Smooth muscle cell (in vitro differentiated cells): ENCODE measurements at regions not wholly inside any gene's neighbourhood (a gene's known extent, or its start where the extent isn't known, plus 50 kb on each side); places are given as distances from the start of the nearest gene placed in this dataset.

ENCODE experiments used
- DNase-seq: peaks from one replicate; lab custom pipeline; 2025; ENCODE audit not compliant: unreplicated experiment; lab: John Stamatoyannopoulos, UW
- H2AFZ ChIP-seq: fragments of 200-600 bp; sonication (generic); 2 replicates; pipeline ENCODE4 v1.6.0; 2016; ENCODE audit warnings: antibody characterized with exemption, low read depth, mild to moderate bottlenecking
- H3F3A ChIP-seq: fragments of 200-600 bp; sonication (generic); 2 replicates; pipeline ENCODE4 v1.6.0; 2017; ENCODE audit warnings: antibody characterized with exemption, low read depth
- H3K27ac ChIP-seq: fragments of 200-600 bp; sonication (generic); 2 replicates; pipeline ENCODE4 v1.5.1; 2016; ENCODE audit warnings: low read depth, mild to moderate bottlenecking
- H3K27me3 ChIP-seq: fragments of 200-600 bp; sonication (generic); 2 replicates; pipeline ENCODE4 v1.6.1; 2016; ENCODE audit warnings: low read depth, mild to moderate bottlenecking
- H3K36me3 ChIP-seq: fragments of 200-600 bp; sonication (generic); 2 replicates; pipeline ENCODE4 v1.5.1; 2016; ENCODE audit warnings: low read depth
- H3K4me1 ChIP-seq: fragments of 200-600 bp; sonication (generic); 2 replicates; pipeline ENCODE4 v1.5.1; 2016; ENCODE audit warnings: low read depth
- H3K4me2 ChIP-seq: fragments of 200-600 bp; sonication (generic); 2 replicates; pipeline ENCODE4 v1.6.0; 2016; ENCODE audit warnings: mild to moderate bottlenecking
- H3K4me3 ChIP-seq: fragments of 200-600 bp; sonication (generic); 2 replicates; pipeline ENCODE4 v1.5.1; 2016; ENCODE audit warnings: mild to moderate bottlenecking
- H3K79me2 ChIP-seq: fragments of 200-600 bp; sonication (generic); 2 replicates; pipeline ENCODE4 v1.6.0; 2016; ENCODE audit warnings: low read depth, mild to moderate bottlenecking
- H3K9ac ChIP-seq: fragments of 200-600 bp; sonication (generic); 2 replicates; pipeline ENCODE4 v1.6.0; 2016; ENCODE audit warnings: low read depth
- H3K9me3 ChIP-seq: fragments of 200-600 bp; sonication (generic); replicated peaks from 2 replicates; pipeline ENCODE4 v1.5.1; 2016; ENCODE audit warnings: low read depth
- H4K20me1 ChIP-seq: fragments of 200-600 bp; sonication (generic); 2 replicates; pipeline ENCODE4 v1.6.0; 2016; ENCODE audit warnings: low read depth
- WGBS: methylation state at CpG from one replicate; pipeline ENCODE4 v1.1.7; 2016; ENCODE audit warnings: low lambda C conversion rate; 5-methylcytosine and 5-hydroxymethylcytosine counted together
- TF ChIP-seq, protein P1 (sequence below): fragments of 200-600 bp; sonication (generic); IDR thresholded peaks from 2 replicates; pipeline ENCODE4 v1.5.1; 2017; ENCODE audit warnings: borderline replicate concordance, mild to moderate bottlenecking, antibody characterized with exemption; ENCODE audit not compliant: insufficient read depth, poor library complexity, severe bottlenecking

DNA sequence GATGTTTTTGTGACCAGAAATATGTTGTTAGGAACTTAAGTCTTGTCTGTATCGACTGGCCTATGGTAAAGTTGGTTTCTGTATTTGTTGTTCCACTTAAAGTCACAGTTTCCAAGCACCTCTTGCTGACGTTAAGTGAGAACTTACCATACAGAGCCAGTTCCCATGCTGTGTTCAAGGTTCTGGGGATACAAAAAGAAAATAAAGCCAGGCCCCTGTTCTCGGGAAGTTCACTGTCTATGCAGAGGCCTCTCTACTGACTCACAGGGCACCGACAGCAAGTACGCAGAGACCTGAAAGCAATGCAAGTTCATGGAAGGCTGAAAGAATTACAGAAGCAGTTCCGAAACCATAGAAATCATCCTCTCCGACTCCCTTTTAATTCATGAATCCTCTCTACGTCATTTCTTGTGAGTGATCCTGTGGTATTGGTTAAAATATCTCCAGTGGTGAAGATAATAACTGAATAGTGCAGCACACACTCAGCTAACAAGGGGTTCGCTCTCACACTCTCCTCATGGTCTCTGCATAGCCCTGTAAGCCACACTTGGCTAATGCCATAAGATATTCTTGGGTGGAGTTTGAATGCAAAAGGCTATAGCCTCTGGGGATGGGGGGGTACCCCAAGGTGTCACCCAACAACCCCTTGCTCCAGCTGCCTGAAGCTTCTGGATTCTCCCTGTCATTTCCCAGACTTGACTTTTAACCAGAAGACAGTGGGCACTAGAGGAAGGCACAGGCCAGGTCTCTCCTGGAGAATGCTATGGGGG, 91.2 kb upstream of the EXOC2 start:
- H3F3A ChIP-seq: no peaks in the 10 kb centered on the region
- H3K4me1 ChIP-seq: no peaks in the 10 kb centered on the region
- no peak overlapping the region for H3K27ac ChIP-seq
- 84% methylated on average over 9 of the region's 9 CpGs for WGBS
- H3K27me3 ChIP-seq: no peaks in the 10 kb centered on the region
- H3K9ac ChIP-seq: no peak overlapping the region
- H3K9me3 ChIP-seq: no peaks in the 10 kb centered on the region
- TF ChIP-seq, protein P1, sequence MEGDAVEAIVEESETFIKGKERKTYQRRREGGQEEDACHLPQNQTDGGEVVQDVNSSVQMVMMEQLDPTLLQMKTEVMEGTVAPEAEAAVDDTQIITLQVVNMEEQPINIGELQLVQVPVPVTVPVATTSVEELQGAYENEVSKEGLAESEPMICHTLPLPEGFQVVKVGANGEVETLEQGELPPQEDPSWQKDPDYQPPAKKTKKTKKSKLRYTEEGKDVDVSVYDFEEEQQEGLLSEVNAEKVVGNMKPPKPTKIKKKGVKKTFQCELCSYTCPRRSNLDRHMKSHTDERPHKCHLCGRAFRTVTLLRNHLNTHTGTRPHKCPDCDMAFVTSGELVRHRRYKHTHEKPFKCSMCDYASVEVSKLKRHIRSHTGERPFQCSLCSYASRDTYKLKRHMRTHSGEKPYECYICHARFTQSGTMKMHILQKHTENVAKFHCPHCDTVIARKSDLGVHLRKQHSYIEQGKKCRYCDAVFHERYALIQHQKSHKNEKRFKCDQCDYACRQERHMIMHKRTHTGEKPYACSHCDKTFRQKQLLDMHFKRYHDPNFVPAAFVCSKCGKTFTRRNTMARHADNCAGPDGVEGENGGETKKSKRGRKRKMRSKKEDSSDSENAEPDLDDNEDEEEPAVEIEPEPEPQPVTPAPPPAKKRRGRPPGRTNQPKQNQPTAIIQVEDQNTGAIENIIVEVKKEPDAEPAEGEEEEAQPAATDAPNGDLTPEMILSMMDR: no peak
- H3K4me3 ChIP-seq: no peak overlapping the region
- no peak overlapping the region for H2AFZ ChIP-seq
- no peaks in the 10 kb centered on the region for H3K36me3 ChIP-seq
- no peaks in the 10 kb centered on the region for H3K79me2 ChIP-seq
- H3K4me2 ChIP-seq: no peak overlapping the region
- no peak for DNase-seq
- H4K20me1 ChIP-seq: no peaks in the 10 kb centered on the region

DNA sequence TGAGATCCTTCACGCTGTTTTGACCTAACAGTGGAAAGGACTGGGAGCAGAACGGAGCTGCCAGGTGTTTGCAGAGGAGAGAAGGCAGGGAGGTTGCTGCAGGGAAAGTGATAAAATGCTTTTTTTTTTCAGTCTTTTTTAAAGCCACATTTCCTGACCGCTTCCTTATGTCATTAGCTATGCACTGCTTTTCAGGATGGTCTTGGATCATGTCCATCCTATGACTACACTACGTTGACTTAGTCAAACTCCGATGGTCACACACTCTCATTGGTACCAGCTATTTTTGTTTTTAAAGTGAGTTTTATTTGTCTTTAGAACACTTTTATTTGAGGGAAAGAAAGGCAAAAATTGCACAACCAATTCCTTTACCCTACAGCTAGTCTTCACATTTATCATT, 89.2 kb upstream of the EXOC2 start:
- H3K27ac ChIP-seq: no peak overlapping the region
- DNase-seq: no peak

DNA sequence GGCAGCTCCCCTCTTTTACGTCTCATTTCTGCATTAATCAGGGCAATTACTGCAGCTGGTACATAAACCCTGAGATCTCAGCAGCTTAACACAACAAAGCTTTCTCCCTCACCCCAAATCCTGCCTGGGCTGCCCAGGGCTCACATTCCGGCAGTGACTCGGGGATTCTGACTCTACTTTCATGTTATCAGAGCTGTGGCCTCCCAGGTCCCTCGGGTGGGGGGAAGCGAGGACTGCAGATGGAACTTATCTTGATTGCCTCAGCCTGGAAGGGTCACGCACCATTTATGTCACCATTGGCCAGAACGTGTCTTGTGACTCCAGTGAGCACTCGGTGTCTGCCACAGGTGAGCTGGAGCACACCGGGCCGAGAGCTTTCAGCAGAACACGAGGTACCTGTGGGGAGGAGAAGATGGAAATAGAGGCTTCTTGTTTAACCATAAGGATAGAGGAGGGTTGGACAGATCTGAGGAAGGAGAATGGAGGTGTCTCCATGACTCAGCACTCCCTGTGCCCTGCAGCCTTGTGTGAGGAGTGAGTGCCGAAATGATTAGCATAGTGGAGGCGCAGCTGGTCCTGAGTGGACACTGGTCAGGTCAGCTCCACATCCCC, 88.5 kb upstream of the EXOC2 start:
- H2AFZ ChIP-seq: no peak overlapping the region
- no peak for DNase-seq

More for the DNA sequence above, 89.2 kb upstream of the EXOC2 start:
- no peaks in the 10 kb centered on the region for H3F3A ChIP-seq
- no peaks in the 10 kb centered on the region for H3K79me2 ChIP-seq
- WGBS: 99% methylated on average over 5 of the region's 5 CpGs
- H3K9me3 ChIP-seq: no peaks in the 10 kb centered on the region
- no peak overlapping the region for H3K9ac ChIP-seq
- TF ChIP-seq, protein P1: no peak
- H3K4me2 ChIP-seq: no peak overlapping the region
- no peaks in the 10 kb centered on the region for H4K20me1 ChIP-seq
- H3K4me3 ChIP-seq: no peak overlapping the region
- no peak overlapping the region for H2AFZ ChIP-seq
- no peaks in the 10 kb centered on the region for H3K36me3 ChIP-seq
- no peaks in the 10 kb centered on the region for H3K27me3 ChIP-seq
- H3K4me1 ChIP-seq: no peaks in the 10 kb centered on the region

More for the DNA sequence above, 88.5 kb upstream of the EXOC2 start:
- Histone ChIP-seq H3F3A (no peaks in the 10 kb centered on the region), H3K4me1 (no peaks in the 10 kb centered on the region), H3K27ac (no peak overlapping the region), H3K9me3 (no peaks in the 10 kb centered on the region), H4K20me1 (no peaks in the 10 kb centered on the region), H3K4me2 (no peak overlapping the region), H3K9ac (no peak overlapping the region), H3K36me3 (no peaks in the 10 kb centered on the region), H3K27me3 (no peaks in the 10 kb centered on the region), H3K4me3 (no peak overlapping the region), H3K79me2 (no peaks in the 10 kb centered on the region)
- TF ChIP-seq, protein P1: no peak
- 73% methylated on average over 13 of the region's 13 CpGs for WGBS
